Hepatocyte (in vitro differentiated cells): ENCODE measurements at regions not wholly inside any gene's neighbourhood (a gene's known extent, or its start where the extent isn't known, plus 50 kb on each side); places are given as distances from the start of the nearest gene placed in this dataset.
"Not testable (repeated sequence)": the region's sequence is repeated elsewhere in the genome, so short reads cannot be mapped to it uniquely, and the experiment has no call there.

Experiments
- DNase-seq: peaks from one replicate; pipeline ENCODE4 v3.0.0-alpha.2; 2016; ENCODE audit warnings: low spot score
- H2AFZ ChIP-seq: fragments of 200-600 bp; sonication (generic); 2 replicates; pipeline ENCODE4 v1.6.0; 2016; ENCODE audit warnings: antibody characterized with exemption, mild to moderate bottlenecking
- H3K27ac ChIP-seq: fragments of 200-600 bp; sonication (generic); 2 replicates; pipeline ENCODE4 v1.5.1; 2016; ENCODE audit warnings: mild to moderate bottlenecking
- H3K27me3 ChIP-seq: fragments of 200-600 bp; sonication (generic); 2 replicates; pipeline ENCODE4 v1.6.1; 2016
- H3K36me3 ChIP-seq: fragments of 200-600 bp; sonication (generic); replicated peaks from 2 replicates; pipeline ENCODE4 v1.5.1; 2016; ENCODE audit warnings: low read depth; ENCODE audit not compliant: insufficient read depth
- H3K4me1 ChIP-seq: fragments of 200-600 bp; sonication (generic); 2 replicates; pipeline ENCODE4 v1.5.1; 2016; ENCODE audit warnings: mild to moderate bottlenecking, moderate library complexity; ENCODE audit not compliant: insufficient read depth
- H3K4me2 ChIP-seq: fragments of 200-600 bp; sonication (generic); 2 replicates; pipeline ENCODE4 v1.6.0; 2016
- H3K4me3 ChIP-seq: fragments of 200-600 bp; sonication (generic); 2 replicates; pipeline ENCODE4 v1.5.1; 2016; ENCODE audit warnings: mild to moderate bottlenecking
- H3K79me2 ChIP-seq: fragments of 200-600 bp; sonication (generic); 2 replicates; pipeline ENCODE4 v1.6.0; 2017; ENCODE audit warnings: mild to moderate bottlenecking
- H3K9me2 ChIP-seq: fragments of 200-600 bp; sonication (generic); replicated peaks from 2 replicates; pipeline ENCODE4 v1.6.0; 2017; ENCODE audit warnings: mild to moderate bottlenecking; ENCODE audit not compliant: insufficient read depth
- H3K9me3 ChIP-seq: fragments of 200-600 bp; sonication (generic); 2 replicates; pipeline ENCODE4 v1.5.1; 2016; ENCODE audit warnings: low read depth, mild to moderate bottlenecking
- H4K20me1 ChIP-seq: fragments of 200-600 bp; sonication (generic); 2 replicates; pipeline ENCODE4 v1.6.0; 2016; ENCODE audit warnings: mild to moderate bottlenecking; ENCODE audit not compliant: insufficient read depth, poor library complexity, severe bottlenecking
- CTCF ChIP-seq: fragments of 200-600 bp; sonication (generic); IDR thresholded peaks from 2 replicates; pipeline ENCODE4 v1.5.1; 2016; ENCODE audit warnings: antibody characterized with exemption, mild to moderate bottlenecking; ENCODE audit not compliant: poor library complexity
- EZH2 ChIP-seq: fragments of 200-600 bp; sonication (generic); IDR thresholded peaks from 2 replicates; pipeline ENCODE4 v1.6.1; 2016; ENCODE audit warnings: antibody characterized with exemption, mild to moderate bottlenecking, borderline replicate concordance
- EZH2phosphoT487 ChIP-seq: fragments of 200-600 bp; sonication (generic); IDR thresholded peaks from one replicate; pipeline ENCODE4 v1.6.1; 2018; ENCODE audit warnings: antibody characterized with exemption, mild to moderate bottlenecking, low read depth, moderate library complexity; ENCODE audit not compliant: unreplicated experiment, severe bottlenecking
- WGBS: methylation state at CpG from one replicate; pipeline ENCODE4 v1.1.6; 2016; ENCODE audit warnings: low lambda C conversion rate; ENCODE audit errors: missing lambda C conversion rate; 5-methylcytosine and 5-hydroxymethylcytosine counted together

GRCh38 chr2:35447821-35448220 is 907.8 kb upstream of the CRIM1 start:
- H4K20me1 ChIP-seq = no peaks in the 10 kb centered on the region
- no peaks in the 10 kb centered on the region for H3K36me3 ChIP-seq
- no peak for DNase-seq
- no peaks in the 10 kb centered on the region for H3K9me3 ChIP-seq
- no peak overlapping the region for H3K4me2 ChIP-seq
- H3K4me3 ChIP-seq = no peak overlapping the region
- H3K27me3 ChIP-seq = no peaks in the 10 kb centered on the region
- no peak overlapping the region for H2AFZ ChIP-seq
- H3K4me1 ChIP-seq = no peaks in the 10 kb centered on the region
- no peaks in the 10 kb centered on the region for H3K9me2 ChIP-seq
- H3K27ac ChIP-seq = no peak overlapping the region
- no peaks in the 10 kb centered on the region for H3K79me2 ChIP-seq
- no peak for TF ChIP-seq CTCF
- no peak for TF ChIP-seq EZH2
- no peak for TF ChIP-seq EZH2phosphoT487

- no peak for DNase-seq
- H3K4me1 ChIP-seq = no peaks in the 10 kb centered on the region
- WGBS = 77% methylated on average over 5 of the region's 5 CpGs
- no peak overlapping the region for H2AFZ ChIP-seq
- no peaks in the 10 kb centered on the region for H3K9me3 ChIP-seq
- TF ChIP-seq EZH2phosphoT487 (no peak), EZH2 (no peak)
- no peak overlapping the region for H3K4me2 ChIP-seq
- no peaks in the 10 kb centered on the region for H3K9me2 ChIP-seq
- no peaks in the 10 kb centered on the region for H3K36me3 ChIP-seq
- H3K27me3 ChIP-seq = no peaks in the 10 kb centered on the region
- no peaks in the 10 kb centered on the region for H4K20me1 ChIP-seq
- H3K27ac ChIP-seq = no peak overlapping the region
- H3K79me2 ChIP-seq = no peaks in the 10 kb centered on the region
- H3K4me3 ChIP-seq = no peak overlapping the region
Measured at GRCh38 chr2:35447215-35447614, 908.4 kb upstream of the CRIM1 start.

GRCh38 chr2:35443087-35443486 is 912.5 kb upstream of the CRIM1 start:
- no peak overlapping the region for H3K27ac ChIP-seq
- H3K9me3 ChIP-seq = no peaks in the 10 kb centered on the region
- TF ChIP-seq EZH2phosphoT487 = no peak
- H3K4me3 ChIP-seq = no peak overlapping the region
- no peak overlapping the region for H3K4me2 ChIP-seq
- H3K27me3 ChIP-seq = no peaks in the 10 kb centered on the region
- no peaks in the 10 kb centered on the region for H3K9me2 ChIP-seq
- H4K20me1 ChIP-seq = no peaks in the 10 kb centered on the region
- no peak for DNase-seq
- H3K79me2 ChIP-seq = no peaks in the 10 kb centered on the region
- no peaks in the 10 kb centered on the region for H3K4me1 ChIP-seq
- no peak overlapping the region for H2AFZ ChIP-seq
- no peaks in the 10 kb centered on the region for H3K36me3 ChIP-seq

GRCh38 chr2:35441575-35441974 is 914.0 kb upstream of the CRIM1 start:
- not testable (repeated sequence) for H3K79me2 ChIP-seq, H3K27me3 ChIP-seq, DNase-seq, H3K9me3 ChIP-seq, H3K4me2 ChIP-seq, H3K27ac ChIP-seq, H3K4me3 ChIP-seq, H3K36me3 ChIP-seq, H2AFZ ChIP-seq, H4K20me1 ChIP-seq, H3K9me2 ChIP-seq, H3K4me1 ChIP-seq
- WGBS = 75% methylated on average over 9 of the region's 9 CpGs

- H3K4me3 ChIP-seq, H3K36me3 ChIP-seq, H3K4me1 ChIP-seq, H2AFZ ChIP-seq, H3K27ac ChIP-seq, DNase-seq, H3K4me2 ChIP-seq, H4K20me1 ChIP-seq, H3K79me2 ChIP-seq, H3K9me3 ChIP-seq, H3K27me3 ChIP-seq, H3K9me2 ChIP-seq: not testable (repeated sequence)
- WGBS = 79% methylated on average over 17 of the region's 17 CpGs
Measured at GRCh38 chr2:35440308-35440707, 915.3 kb upstream of the CRIM1 start.

- not testable (repeated sequence) for H3K4me3 ChIP-seq
Measured at GRCh38 chr2:35436893-35437292, 918.7 kb upstream of the CRIM1 start.

More at GRCh38 chr2:35436893-35437292, 918.7 kb upstream of the CRIM1 start:
- DNase-seq, H3K9me3 ChIP-seq, H3K9me2 ChIP-seq, H3K4me1 ChIP-seq, H3K4me2 ChIP-seq, H3K27ac ChIP-seq, H2AFZ ChIP-seq, H3K36me3 ChIP-seq, H4K20me1 ChIP-seq, H3K79me2 ChIP-seq, H3K27me3 ChIP-seq: not testable (repeated sequence)
- 71% methylated on average over 5 of the region's 5 CpGs for WGBS
